GM12878 (cell line): ENCODE measurements at regions not wholly inside any gene's neighbourhood (a gene's known extent, or its start where the extent isn't known, plus 50 kb on each side); places are given as distances from the start of the nearest gene placed in this dataset.

Source experiments
- ATAC-seq: fragments of 200-7000 bp; cut with Tn5 transposase; 3 replicates; pipeline ENCODE4 v1.9.1; 2020; ENCODE audit warnings: mild to moderate bottlenecking, moderate library complexity
- BruUV-seq: library from RNA; stranded (reverse); fragments of 400-500 nt; replicated peaks from 2 replicates; lab custom pipeline; 2021; lab: Mats Ljungman, UMichigan
- CTCF ChIA-PET: fragments of 300-600 bp; sonication (Branson Sonifier 250); formaldehyde crosslinking; extraction: SDS; loops from one replicate; lab custom pipeline; 2021; ENCODE audit warnings: inconsistent platforms; lab: Yijun Ruan, JAX
- POLR2A ChIA-PET: fragments of 350-600 bp; formaldehyde crosslinking; extraction: SDS; loops from one replicate; lab custom pipeline; 2021; ENCODE audit warnings: inconsistent platforms; lab: Charles Lee
- RAD21 ChIA-PET: fragments of 300-600 bp; sonication (Branson Sonifier 250); formaldehyde crosslinking; loops from one replicate; lab custom pipeline; 2023; ENCODE audit warnings: antibody characterized with exemption; ENCODE audit not compliant: unreplicated experiment; lab: Charles Lee
- SMC1A ChIA-PET: fragments of 300-600 bp; sonication (Branson Sonifier 250); formaldehyde crosslinking; loops from one replicate; lab custom pipeline; 2023; ENCODE audit not compliant: unreplicated experiment, uncharacterized antibody; lab: Charles Lee
- DNase-seq: peaks from one replicate; pipeline ENCODE4 v3.0.0-alpha.2; 2011; ENCODE audit warnings: low read depth, low spot score
- FAIRE-seq: peaks from 3 replicates; lab custom pipeline; 2011; peaks lifted over from hg19 to GRCh38; lab: Jason Lieb, UNC
- H2AFZ ChIP-seq: 2 replicates; pipeline ENCODE4 v1.6.0; 2011; ENCODE audit warnings: low read depth, low read length, control low read depth; ENCODE audit not compliant: control insufficient read depth
- H3K27ac ChIP-seq: 2 replicates; pipeline ENCODE4 v1.5.1; 2011; ENCODE audit warnings: control low read depth; ENCODE audit not compliant: control insufficient read depth, insufficient read depth
- H3K27me3 ChIP-seq, 2 experiments: replicated peaks in 1 of 2; 2 replicates each; pipeline versions ENCODE4 v1.6.0 to v1.6.1; 2011; ENCODE audit warnings: low read length in 1 of 2; ENCODE audit not compliant: control insufficient read depth in 2 of 2, insufficient read depth in 2 of 2
- H3K36me3 ChIP-seq, 2 experiments: 2 replicates each; pipeline ENCODE4 v1.5.1; 2011; ENCODE audit warnings: low read length in 1 of 2; ENCODE audit not compliant: control insufficient read depth in 2 of 2, insufficient read depth in 2 of 2
- H3K4me1 ChIP-seq: 2 replicates; pipeline ENCODE4 v1.6.1; 2011; ENCODE audit warnings: mild to moderate bottlenecking, low read length, moderate library complexity, mixed read lengths; ENCODE audit not compliant: control insufficient read depth, insufficient read depth
- H3K4me2 ChIP-seq: 2 replicates; pipeline ENCODE4 v1.6.0; 2011; ENCODE audit warnings: control low read depth; ENCODE audit not compliant: control insufficient read depth, insufficient read depth
- H3K4me3 ChIP-seq: fragments of 200-600 bp; sonication (generic); 2 replicates; pipeline ENCODE4 v1.5.1; 2016
- H3K79me2 ChIP-seq: 2 replicates; pipeline ENCODE4 v1.6.0; 2011; ENCODE audit warnings: low read length; ENCODE audit not compliant: control insufficient read depth, insufficient read depth
- H3K9ac ChIP-seq: 2 replicates; pipeline ENCODE4 v1.8.0; 2011; ENCODE audit warnings: low read length, control low read depth, mixed read lengths; ENCODE audit not compliant: control insufficient read depth, insufficient read depth
- H3K9me3 ChIP-seq: replicated peaks from 3 replicates; pipeline ENCODE4 v1.5.1; 2011; ENCODE audit warnings: mild to moderate bottlenecking, low read length; ENCODE audit not compliant: control insufficient read depth, insufficient read depth
- H4K20me1 ChIP-seq: 2 replicates; pipeline ENCODE4 v1.6.0; 2011; ENCODE audit not compliant: control insufficient read depth, insufficient read depth
- ASH2L ChIP-seq: fragments of 300-600, 200-600 bp; sonication (generic); IDR thresholded peaks from 2 replicates; pipeline ENCODE4 v1.6.1; 2017; ENCODE audit warnings: low read depth, mild to moderate bottlenecking, borderline replicate concordance
- ATF7 ChIP-seq: fragments of 450-650 bp; IDR thresholded peaks from 2 replicates; pipeline ENCODE4 v1.6.1; 2016; ENCODE audit warnings: low read depth, mild to moderate bottlenecking
- BACH1 ChIP-seq: fragments of 450-650 bp; IDR thresholded peaks from 2 replicates; pipeline ENCODE4 v1.6.1; 2017; ENCODE audit warnings: mild to moderate bottlenecking, borderline replicate concordance
- CHD2 ChIP-seq: IDR thresholded peaks from 2 replicates; pipeline ENCODE4 v1.6.1; 2011; ENCODE audit warnings: low read depth, low read length, improper control_type of control experiment, borderline replicate concordance
- EP300 ChIP-seq, 2 experiments: fragments of 150-350 bp in 1 of 2; IDR thresholded peaks; 2 replicates each; pipeline ENCODE4 v1.6.1; 2011 to 2012; ENCODE audit warnings: low read depth in 2 of 2, low read length in 2 of 2, borderline replicate concordance in 1 of 2, improper control_type of control experiment in 1 of 2, inconsistent platforms in 1 of 2; ENCODE audit not compliant: control insufficient read depth in 1 of 2
- FOXM1 ChIP-seq: IDR thresholded peaks from 2 replicates; pipeline ENCODE4 v1.6.1; 2012; ENCODE audit warnings: low read depth, mild to moderate bottlenecking, inconsistent platforms, low read length, moderate library complexity
- HDAC6 ChIP-seq: fragments of 200-600 bp; sonication (generic); IDR thresholded peaks from one replicate; pipeline ENCODE4 v1.8.0; 2017; ENCODE audit warnings: antibody characterized with exemption; ENCODE audit not compliant: unreplicated experiment
- MLLT1 ChIP-seq: fragments of 450-650 bp; IDR thresholded peaks from 2 replicates; pipeline ENCODE4 v1.6.1; 2016; ENCODE audit warnings: mild to moderate bottlenecking
- PAX8 ChIP-seq: fragments of 450-650 bp; IDR thresholded peaks from 2 replicates; pipeline ENCODE4 v1.6.1; 2017; ENCODE audit warnings: mild to moderate bottlenecking, moderate library complexity
- POLR2AphosphoS2 ChIP-seq: IDR thresholded peaks from 2 replicates; pipeline ENCODE4 v1.6.1; 2011; ENCODE audit warnings: low read depth, mild to moderate bottlenecking, low read length, improper control_type of control experiment, moderate library complexity
- RFX5 ChIP-seq: IDR thresholded peaks from 2 replicates; pipeline ENCODE4 v1.6.1; 2011; ENCODE audit warnings: low read depth, low read length, improper control_type of control experiment
- ZNF622 ChIP-seq: fragments of 450-650 bp; IDR thresholded peaks from 2 replicates; pipeline ENCODE4 v1.6.1; 2017; ENCODE audit warnings: mild to moderate bottlenecking, inconsistent platforms
- WGBS: methylation state at CpG from one replicate; pipeline ENCODE4 v1.1.6; 2016; ENCODE audit warnings: low lambda C conversion rate; ENCODE audit not compliant: insufficient replicate concordance, insufficient coverage; ENCODE audit errors: missing lambda C conversion rate; 5-methylcytosine and 5-hydroxymethylcytosine counted together
- in situ Hi-C: fragments of 300-500 bp; cut with MboI; formaldehyde crosslinking; loops from 9 replicates; pipeline ENCODE4 v1.14.3; 2018; ENCODE audit warnings: mixed read lengths
- intact Hi-C: fragments of 100-400 bp; cut with micrococcal nuclease; formaldehyde crosslinking; loops from one replicate; pipeline ENCODE4 v1.14.2; 2022; ENCODE audit not compliant: unreplicated experiment
- TF ChIP-seq, protein P1 (sequence below): IDR thresholded peaks from 2 replicates; pipeline ENCODE4 v1.6.1; 2011; ENCODE audit warnings: low read depth, mild to moderate bottlenecking, low read length, moderate library complexity, borderline replicate concordance; ENCODE audit errors: extremely low read depth

GRCh38 chr10:3538291-3538655, 246.7 kb downstream of the KLF6 start:
- H3K4me3 ChIP-seq, result no peak overlapping the region
- 43% methylated on average over 6 of the region's 6 CpGs for WGBS
- no peaks in the 10 kb centered on the region for H3K36me3 ChIP-seq
- no peak for DNase-seq
- no peaks in the 10 kb centered on the region for H4K20me1 ChIP-seq
- TF ChIP-seq MLLT1, result no peak
- TF ChIP-seq RFX5, result no peak
- no peak for TF ChIP-seq ATF7
- TF ChIP-seq, protein P1, sequence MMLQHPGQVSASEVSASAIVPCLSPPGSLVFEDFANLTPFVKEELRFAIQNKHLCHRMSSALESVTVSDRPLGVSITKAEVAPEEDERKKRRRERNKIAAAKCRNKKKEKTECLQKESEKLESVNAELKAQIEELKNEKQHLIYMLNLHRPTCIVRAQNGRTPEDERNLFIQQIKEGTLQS, result no peak
- TF ChIP-seq POLR2AphosphoS2, result no peak
- no peak for TF ChIP-seq FOXM1
- no peak for TF ChIP-seq EP300 (IDR thresholded peaks at IDR 0.05; ENCODE audit: borderline replicate concordance in 1 of 2, control insufficient read depth in 1 of 2, low read depth in 2 of 2, low read length in 2 of 2)
- no peak for TF ChIP-seq ZNF622
- no peak for TF ChIP-seq CHD2
- TF ChIP-seq ASH2L, result no peak
- TF ChIP-seq BACH1, result no peak
- no peak for TF ChIP-seq PAX8
- no peak for TF ChIP-seq HDAC6
- SMC1A ChIA-PET, result no interaction called here
- RAD21 ChIA-PET, result no interaction called here
- H3K4me1 ChIP-seq, result no peaks in the 10 kb centered on the region; the same call in 1 of the 2 replicates
- no peaks in the 10 kb centered on the region for H3K79me2 ChIP-seq
- no peak for ATAC-seq
- H3K27ac ChIP-seq, result no peak overlapping the region
- no peak overlapping the region for H3K9ac ChIP-seq
- no peak overlapping the region for H3K4me2 ChIP-seq
- in situ Hi-C loops, result no loop called here
- BruUV-seq, result no TSS peak
- H2AFZ ChIP-seq, result no peak overlapping the region
- CTCF ChIA-PET, result no interaction called here
- no peaks in the 10 kb centered on the region for H3K9me3 ChIP-seq
- no peaks in the 10 kb centered on the region; a peak in 2 of 4 replicates for H3K27me3 ChIP-seq
- no peak for FAIRE-seq
- POLR2A ChIA-PET, result no interaction called here
- intact Hi-C loops, result no loop called here
